H9 (cell line): ENCODE measurements at regions not wholly inside any gene's neighbourhood (a gene's known extent, or its start where the extent isn't known, plus 50 kb on each side); places are given as distances from the start of the nearest gene placed in this dataset.

ENCODE experiments used
- DNase-seq: peaks from one replicate; pipeline ENCODE4 v3.0.0-alpha.2; 2017
- H2AFZ ChIP-seq: one replicate; pipeline ENCODE4 v1.6.1; 2013; ENCODE audit warnings: mild to moderate bottlenecking, low read length, control low read depth, moderate library complexity
- H2AK5ac ChIP-seq: 2 replicates; pipeline ENCODE4 v1.6.1; 2013; ENCODE audit warnings: low read length, control low read depth, mixed read lengths; ENCODE audit not compliant: insufficient read length
- H2BK120ac ChIP-seq: one replicate; pipeline ENCODE4 v1.6.1; 2013; ENCODE audit warnings: low read depth, mild to moderate bottlenecking, low read length, control low read depth, inconsistent platforms; ENCODE audit not compliant: poor library complexity, severe bottlenecking
- H2BK12ac ChIP-seq: 2 replicates; pipeline ENCODE4 v1.6.1; 2013; ENCODE audit warnings: low read length, control low read depth, mixed read lengths, low read depth; ENCODE audit not compliant: insufficient read length
- H2BK15ac ChIP-seq: 2 replicates; pipeline ENCODE4 v1.6.1; 2013; ENCODE audit warnings: low read depth, low read length, control low read depth
- H2BK20ac ChIP-seq: one replicate; pipeline ENCODE4 v1.6.1; 2013; ENCODE audit warnings: low read depth, mild to moderate bottlenecking, low read length, control low read depth, inconsistent platforms; ENCODE audit not compliant: poor library complexity, severe bottlenecking
- H2BK5ac ChIP-seq: 2 replicates; pipeline ENCODE4 v1.6.1; 2013; ENCODE audit warnings: low read length, control low read depth, mixed read lengths; ENCODE audit not compliant: insufficient read length
- H3K14ac ChIP-seq: 2 replicates; pipeline ENCODE4 v1.6.1; 2013; ENCODE audit warnings: low read length, control low read depth; ENCODE audit not compliant: insufficient read depth
- H3K18ac ChIP-seq: 2 replicates; pipeline ENCODE4 v1.6.1; 2013; ENCODE audit warnings: low read depth, mild to moderate bottlenecking, mixed read lengths, low read length, control low read depth; ENCODE audit not compliant: insufficient read length
- H3K23ac ChIP-seq: 2 replicates; pipeline ENCODE4 v1.6.1; 2013; ENCODE audit warnings: low read length, control low read depth, mixed read lengths, low read depth; ENCODE audit not compliant: insufficient read length
- H3K23me2 ChIP-seq: 2 replicates; pipeline ENCODE4 v1.6.1; 2013; ENCODE audit warnings: low read depth, mild to moderate bottlenecking, mixed read lengths, low read length, control low read depth; ENCODE audit not compliant: insufficient read length, poor library complexity, severe bottlenecking
- H3K27ac ChIP-seq: 2 replicates; pipeline ENCODE4 v1.5.1; 2013; ENCODE audit warnings: low read length, control low read depth, mixed read lengths, low read depth; ENCODE audit not compliant: insufficient read length
- H3K27me3 ChIP-seq: 2 replicates; pipeline ENCODE4 v1.6.1; 2013; ENCODE audit warnings: low read length, control low read depth, inconsistent platforms; ENCODE audit not compliant: insufficient read depth
- H3K4ac ChIP-seq: 2 replicates; pipeline ENCODE4 v1.6.1; 2013; ENCODE audit warnings: low read depth, mild to moderate bottlenecking, control low read depth, inconsistent platforms, low read length, moderate library complexity
- H3K4me1 ChIP-seq: 2 replicates; pipeline ENCODE4 v1.6.1; 2013; ENCODE audit warnings: low read length, control low read depth, inconsistent platforms; ENCODE audit not compliant: insufficient read depth
- H3K4me2 ChIP-seq: 2 replicates; pipeline ENCODE4 v1.6.1; 2013; ENCODE audit warnings: low read length, control low read depth, mixed read lengths; ENCODE audit not compliant: insufficient read length, insufficient read depth
- H3K56ac ChIP-seq: 2 replicates; pipeline ENCODE4 v1.6.1; 2013; ENCODE audit warnings: low read depth, mild to moderate bottlenecking, mixed read lengths, low read length, control low read depth; ENCODE audit not compliant: insufficient read length
- H3K79me1 ChIP-seq: 2 replicates; pipeline ENCODE4 v1.6.1; 2013; ENCODE audit warnings: low read depth, mild to moderate bottlenecking, moderate library complexity, low read length, control low read depth, inconsistent platforms; ENCODE audit not compliant: insufficient read depth, poor library complexity, severe bottlenecking
- H3K79me2 ChIP-seq: 2 replicates; pipeline ENCODE4 v1.6.1; 2013; ENCODE audit warnings: low read length, control low read depth, inconsistent platforms; ENCODE audit not compliant: insufficient read depth
- H3K9ac ChIP-seq: 2 replicates; pipeline ENCODE4 v1.6.1; 2013; ENCODE audit warnings: low read length, control low read depth, mixed read lengths; ENCODE audit not compliant: insufficient read length; ENCODE audit errors: extremely low read depth
- H3K9me3 ChIP-seq: one replicate; pipeline ENCODE4 v1.6.1; 2013; ENCODE audit warnings: low read depth, low read length, inconsistent platforms; ENCODE audit not compliant: control insufficient read depth
- H3T11ph ChIP-seq: one replicate; pipeline ENCODE4 v1.6.1; 2013; ENCODE audit warnings: mild to moderate bottlenecking, low read length, control low read depth, inconsistent platforms
- H4K20me1 ChIP-seq: one replicate; pipeline ENCODE4 v1.6.1; 2013; ENCODE audit not compliant: control insufficient read depth, insufficient read length, insufficient read depth
- H4K5ac ChIP-seq: 2 replicates; pipeline ENCODE4 v1.6.1; 2013; ENCODE audit warnings: low read depth, mild to moderate bottlenecking, mixed read lengths, low read length, control low read depth; ENCODE audit not compliant: insufficient read length
- H4K8ac ChIP-seq: replicated peaks from 2 replicates; pipeline ENCODE4 v1.6.1; 2013; ENCODE audit warnings: low read length, control low read depth, mixed read lengths, low read depth; ENCODE audit not compliant: insufficient read length
- H4K91ac ChIP-seq: 2 replicates; pipeline ENCODE4 v1.6.1; 2013; ENCODE audit warnings: low read depth, mild to moderate bottlenecking, moderate library complexity, mixed read lengths, low read length, control low read depth; ENCODE audit not compliant: insufficient read length
- H3K27ac Mint-ChIP-seq, 3 experiments: 2 replicates in 2 of 3; 3 replicates in 1 of 3; pipeline ENCODE4 v1.8.0; 2020 to 2021; ENCODE audit warnings: mixed read lengths in 3 of 3, mild to moderate bottlenecking in 1 of 3, moderate library complexity in 1 of 3
- H3K27me3 Mint-ChIP-seq: 2 replicates; pipeline ENCODE4 v1.8.0; 2021; ENCODE audit warnings: low read depth, mild to moderate bottlenecking, moderate library complexity, mixed read lengths
- H3K36me3 Mint-ChIP-seq, 3 experiments: 2 replicates in 2 of 3; 3 replicates in 1 of 3; pipeline ENCODE4 v1.8.0; 2020 to 2021; ENCODE audit warnings: low read depth in 3 of 3, mixed read lengths in 3 of 3; ENCODE audit not compliant: insufficient read depth in 1 of 3
- H3K4me1 Mint-ChIP-seq, 2 experiments: 2 replicates each; pipeline ENCODE4 v1.8.0; 2020; ENCODE audit warnings: mixed read lengths in 2 of 2
- H3K4me3 Mint-ChIP-seq, 2 experiments: 2 replicates in 1 of 2; 3 replicates in 1 of 2; pipeline ENCODE4 v1.8.0; 2020 to 2021; ENCODE audit warnings: mild to moderate bottlenecking in 2 of 2, mixed read lengths in 2 of 2, moderate library complexity in 1 of 2
- H3K9me3 Mint-ChIP-seq, 2 experiments: 2 replicates in 1 of 2; 3 replicates in 1 of 2; pipeline ENCODE4 v1.8.0; 2020; ENCODE audit warnings: mild to moderate bottlenecking in 2 of 2, mixed read lengths in 2 of 2, moderate library complexity in 1 of 2
- WGBS: extraction: QIAGEN DNeasy Blood & Tissue Kit; methylation state at CpG from one replicate; pipeline ENCODE4 v1.1.7; 2013; ENCODE audit warnings: missing lambda C conversion rate, low lambda C conversion rate, mixed read lengths; ENCODE audit not compliant: insufficient read length; ENCODE audit errors: extremely low coverage; 5-methylcytosine and 5-hydroxymethylcytosine counted together
- TF ChIP-seq, protein P1 (sequence below): fragments of 200-600 bp; sonication (generic); conservative IDR thresholded peaks from 3 replicates; pipeline ENCODE4 v1.8.0; 2021; ENCODE audit warnings: antibody characterized with exemption, mild to moderate bottlenecking

DNA sequence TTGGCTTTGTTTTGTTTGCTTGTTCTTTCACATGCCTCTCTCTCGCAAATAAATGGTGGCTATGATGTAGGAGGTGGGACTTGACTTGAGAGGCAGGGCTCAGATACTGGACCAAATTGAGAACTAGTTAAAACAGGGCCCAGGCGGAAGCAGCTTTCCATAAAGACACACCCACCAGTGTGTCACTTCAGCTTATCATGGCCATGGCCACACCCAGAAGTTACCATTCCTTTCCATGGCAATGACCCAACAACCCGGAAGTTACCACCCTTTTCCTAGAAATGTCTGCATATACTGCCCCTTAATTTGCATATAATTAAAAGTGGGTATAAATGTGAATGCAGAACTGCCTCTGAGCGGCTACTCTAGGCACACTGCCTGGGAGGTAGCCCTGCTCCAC, 62.6 kb upstream of the CNTN4 start:
- Histone ChIP-seq H2BK12ac (no peak overlapping the region), H2AK5ac (no peak overlapping the region), H3K27me3 (no peaks in the 10 kb centered on the region), H3K79me2 (no peaks in the 10 kb centered on the region), H3K18ac (no peak overlapping the region), H3K23ac (no peak overlapping the region), H3K4ac (no peak overlapping the region), H4K5ac (no peak overlapping the region), H3K4me1 (no peaks in the 10 kb centered on the region), H3K9ac (no peak overlapping the region), H3K23me2 (no peaks in the 10 kb centered on the region), H3T11ph (no peak overlapping the region), H3K79me1 (no peaks in the 10 kb centered on the region), H3K4me2 (no peak overlapping the region), H4K91ac (no peak overlapping the region), H3K14ac (no peak overlapping the region), H3K27ac (no peak overlapping the region), H2BK20ac (no peak overlapping the region), H3K9me3 (no peaks in the 10 kb centered on the region), H2BK15ac (no peak overlapping the region), H2BK120ac (no peak overlapping the region), H2AFZ (no peak overlapping the region), H4K20me1 (no peaks in the 10 kb centered on the region), H3K56ac (no peak overlapping the region), H4K8ac (no peak overlapping the region), H2BK5ac (no peak overlapping the region)
- Mint-ChIP-seq H3K4me3 (no peak overlapping the region), H3K36me3 (no peaks in the 10 kb centered on the region), H3K27ac (no peak overlapping the region), H3K9me3 (no peaks in the 10 kb centered on the region), H3K4me1 (0 out of 4 replicates have a peak, but pooled peaks cover 0 to 2% of the 10 kb centered on the region in 2 experiments), H3K27me3 (no peaks in the 10 kb centered on the region)
- TF ChIP-seq, protein P1, sequence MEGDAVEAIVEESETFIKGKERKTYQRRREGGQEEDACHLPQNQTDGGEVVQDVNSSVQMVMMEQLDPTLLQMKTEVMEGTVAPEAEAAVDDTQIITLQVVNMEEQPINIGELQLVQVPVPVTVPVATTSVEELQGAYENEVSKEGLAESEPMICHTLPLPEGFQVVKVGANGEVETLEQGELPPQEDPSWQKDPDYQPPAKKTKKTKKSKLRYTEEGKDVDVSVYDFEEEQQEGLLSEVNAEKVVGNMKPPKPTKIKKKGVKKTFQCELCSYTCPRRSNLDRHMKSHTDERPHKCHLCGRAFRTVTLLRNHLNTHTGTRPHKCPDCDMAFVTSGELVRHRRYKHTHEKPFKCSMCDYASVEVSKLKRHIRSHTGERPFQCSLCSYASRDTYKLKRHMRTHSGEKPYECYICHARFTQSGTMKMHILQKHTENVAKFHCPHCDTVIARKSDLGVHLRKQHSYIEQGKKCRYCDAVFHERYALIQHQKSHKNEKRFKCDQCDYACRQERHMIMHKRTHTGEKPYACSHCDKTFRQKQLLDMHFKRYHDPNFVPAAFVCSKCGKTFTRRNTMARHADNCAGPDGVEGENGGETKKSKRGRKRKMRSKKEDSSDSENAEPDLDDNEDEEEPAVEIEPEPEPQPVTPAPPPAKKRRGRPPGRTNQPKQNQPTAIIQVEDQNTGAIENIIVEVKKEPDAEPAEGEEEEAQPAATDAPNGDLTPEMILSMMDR = no peak
- DNase-seq = no peak
- no CpG with 5 or more reads among the region's 4 CpGs for WGBS
